RKO (cell line): ENCODE measurements at regions not wholly inside any gene's neighbourhood (a gene's known extent, or its start where the extent isn't known, plus 50 kb on each side); places are given as distances from the start of the nearest gene placed in this dataset.
"Not testable (repeated sequence)": the region's sequence is repeated elsewhere in the genome, so short reads cannot be mapped to it uniquely, and the experiment has no call there.

ENCODE experiments used
- DNase-seq: peaks from one replicate; pipeline ENCODE4 v3.0.0-alpha.2; 2016; ENCODE audit warnings: low spot score

GRCh38 chrX:36650622-36651021, 357.5 kb upstream of the FAM47C start:
- no peak for DNase-seq

- DNase-seq, result no peak
These were observed 324.7 kb upstream of the FAM47C start for GRCh38 chrX:36683507-36683906.

DNA sequence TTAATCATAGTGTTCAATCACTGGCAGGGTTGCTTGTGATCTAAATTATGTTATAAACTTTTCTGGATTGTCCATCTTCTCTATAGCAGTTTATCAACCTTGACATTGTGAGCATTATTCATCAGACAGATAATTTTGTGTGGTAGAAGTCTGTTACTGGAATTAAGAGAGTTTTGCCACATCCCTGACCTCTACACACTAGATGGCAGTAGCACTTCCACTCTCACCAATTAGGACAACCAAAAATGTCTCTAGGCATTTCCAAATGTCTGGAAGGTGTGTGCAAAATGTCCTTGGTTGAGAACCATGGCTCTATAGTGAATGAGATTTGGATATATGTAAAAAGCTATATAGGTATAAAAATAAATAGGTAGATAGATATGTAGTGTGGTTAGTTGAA, 324.1 kb upstream of the FAM47C start:
- DNase-seq, result peak; percentile 34

- DNase-seq, result no peak
These were observed 286.2 kb upstream of the FAM47C start for GRCh38 chrX:36721990-36722389.

DNA sequence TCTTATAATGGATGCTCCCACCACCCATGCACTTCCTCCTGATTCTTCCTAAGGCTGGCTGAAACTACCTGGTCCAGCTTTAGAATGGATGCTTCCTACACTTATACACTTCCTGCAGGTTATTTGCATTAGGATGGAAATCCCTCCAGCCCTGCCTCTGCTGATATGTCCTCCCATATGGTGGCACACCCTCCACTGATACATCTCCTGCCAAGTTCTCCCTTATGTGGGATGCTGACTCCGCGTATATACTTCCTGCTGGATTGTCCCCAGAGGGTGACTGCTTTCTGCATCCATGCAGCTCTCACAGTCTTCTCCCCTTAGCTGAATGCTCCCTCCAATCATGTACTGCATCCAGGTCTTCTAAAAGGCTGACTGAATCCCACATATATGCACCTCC, 254.6 kb upstream of the FAM47C start:
- DNase-seq, result no peak

DNA sequence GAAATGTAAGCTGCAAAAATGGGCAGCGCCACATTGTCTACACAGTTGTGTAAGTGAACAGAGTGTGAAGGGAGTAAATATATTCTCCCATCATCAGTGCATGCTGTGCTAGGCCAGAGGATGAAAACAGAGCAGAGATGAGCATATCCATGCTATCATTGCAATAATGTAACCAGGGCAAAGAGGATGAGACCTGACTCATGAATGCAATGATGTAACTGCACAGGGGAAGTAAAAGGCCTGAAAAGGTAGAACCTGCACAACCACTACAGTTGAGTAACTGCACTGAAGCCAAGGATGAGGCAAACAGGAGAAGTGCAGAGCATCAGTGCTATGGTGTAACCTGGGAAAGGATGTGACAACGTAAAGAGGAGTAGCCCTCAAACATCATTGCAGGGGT, 220.4 kb upstream of the FAM47C start:
- DNase-seq, result no peak

DNA sequence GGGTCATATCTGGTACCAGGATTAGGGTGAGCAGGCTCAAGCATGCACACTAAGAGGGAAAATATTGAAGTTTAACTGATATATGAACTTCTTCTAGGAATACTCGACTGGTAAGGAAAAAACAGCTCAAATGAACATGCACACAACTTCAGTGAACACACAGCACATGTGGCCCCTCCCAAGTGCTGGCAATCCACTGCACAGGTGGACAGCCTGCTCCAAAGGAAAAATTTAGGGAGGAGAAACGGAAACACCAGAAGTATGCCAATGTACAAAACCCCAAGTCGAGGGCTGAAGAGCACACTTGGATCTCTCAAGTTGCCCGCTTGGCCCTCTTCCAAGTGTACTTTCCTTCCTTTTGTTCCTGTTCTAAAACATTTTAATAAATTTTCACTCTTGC, 205.0 kb upstream of the FAM47C start:
- DNase-seq, result no peak

- no peak for DNase-seq
These were observed 204.1 kb upstream of the FAM47C start for GRCh38 chrX:36804066-36804465.

- no peak for DNase-seq
These were observed 163.3 kb upstream of the FAM47C start for GRCh38 chrX:36844857-36845256.

GRCh38 chrX:36847496-36847895, 160.7 kb upstream of the FAM47C start:
- DNase-seq, result no peak

DNA sequence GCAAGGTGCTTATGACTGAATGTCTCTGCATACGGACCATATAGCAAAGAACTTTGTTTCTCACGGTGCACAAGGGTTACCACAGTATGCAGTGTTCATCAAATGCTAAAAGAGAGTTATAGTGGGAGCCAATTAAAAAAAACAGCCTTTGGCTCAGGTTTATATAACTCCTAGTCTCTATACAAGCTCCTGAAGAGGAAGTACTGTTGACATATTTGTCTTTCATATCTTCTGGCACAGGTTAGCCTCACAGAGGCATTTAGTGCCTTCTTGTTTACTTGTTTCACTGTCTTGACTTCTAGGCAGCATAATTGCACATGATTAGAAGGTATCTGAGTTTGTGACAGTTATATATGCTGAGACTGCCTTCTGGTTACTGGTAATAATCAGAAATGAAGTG, 158.8 kb upstream of the FAM47C start:
- DNase-seq, result no peak

DNA sequence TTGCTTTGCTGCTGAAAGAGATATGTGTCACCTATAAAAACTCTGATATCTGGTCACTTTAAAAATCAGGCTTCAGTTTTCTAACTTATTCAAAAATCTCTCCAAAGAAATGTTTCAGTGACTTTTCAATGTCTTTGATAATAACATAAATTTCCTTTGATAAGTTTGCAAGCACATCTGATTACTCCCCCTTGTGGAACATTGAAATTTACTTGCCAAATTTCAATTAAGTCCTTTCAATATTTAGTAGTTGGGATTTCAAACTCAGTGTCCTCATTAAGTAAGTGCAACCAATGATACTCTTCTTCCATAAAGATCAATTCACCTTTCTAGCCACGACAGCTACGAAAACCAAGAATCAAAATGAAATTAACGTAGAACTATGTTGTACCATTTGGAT, 151.3 kb upstream of the FAM47C start:
- DNase-seq, result peak; percentile 33

DNA sequence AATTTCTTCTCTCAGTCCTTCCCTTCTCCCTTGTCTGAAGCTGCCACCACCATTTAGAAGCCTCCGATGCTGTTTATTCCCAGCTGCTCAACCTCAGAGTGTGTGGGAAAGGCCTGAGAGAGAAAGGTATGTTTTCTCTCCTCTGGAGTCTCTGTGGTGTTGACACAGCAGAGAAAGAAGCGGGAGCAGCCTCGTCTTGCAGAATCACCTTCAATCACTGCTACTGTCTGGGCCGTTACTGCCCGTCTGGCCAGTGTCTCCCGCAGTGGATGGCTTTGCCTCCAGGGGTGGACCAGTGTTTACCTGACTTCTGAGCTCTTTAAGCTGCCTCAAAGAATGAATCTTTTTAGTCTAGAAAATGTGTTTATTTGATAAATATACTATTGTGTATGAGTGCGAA, 148.9 kb upstream of the FAM47C start:
- no peak for DNase-seq

GRCh38 chrX:36861601-36862000, 146.6 kb upstream of the FAM47C start:
- DNase-seq, result no peak

DNA sequence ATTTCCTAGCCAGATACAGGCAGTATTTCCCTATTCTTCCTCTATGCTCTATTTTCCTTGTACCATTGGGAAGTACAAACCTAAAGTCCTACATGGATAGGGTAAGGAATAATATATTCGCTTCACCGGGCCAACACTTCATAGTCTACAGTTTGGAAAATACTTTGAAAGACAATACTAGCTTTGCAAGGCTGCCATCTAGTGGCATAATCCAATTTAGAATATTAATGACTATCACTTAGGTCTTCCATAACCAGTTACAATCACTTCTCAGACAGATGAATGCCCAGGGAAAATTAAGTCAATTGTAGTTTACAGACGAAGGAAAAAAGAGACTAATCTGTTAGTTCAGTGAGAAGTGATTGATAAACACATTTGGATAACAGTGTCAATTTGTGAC, 141.0 kb upstream of the FAM47C start:
- peak; percentile 52 for DNase-seq

DNA sequence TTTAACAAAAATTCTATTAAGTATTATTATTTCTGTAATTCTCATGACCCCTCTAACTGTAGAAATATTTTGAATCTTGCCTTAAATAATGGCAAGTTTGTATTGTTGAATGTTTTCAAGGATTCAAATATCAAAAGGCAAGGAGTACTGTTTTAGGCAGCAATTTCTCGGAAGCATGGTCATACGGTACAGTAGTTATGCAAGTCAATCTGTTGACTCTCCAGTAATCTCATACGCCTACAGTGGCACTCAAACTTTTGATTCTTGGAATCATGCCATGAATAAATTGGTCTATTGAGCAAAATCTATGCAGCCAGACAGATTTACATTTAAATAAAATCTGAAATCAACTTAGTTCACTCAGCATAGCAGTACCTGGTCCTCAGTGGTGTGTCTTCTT, 139.6 kb upstream of the FAM47C start:
- no peak for DNase-seq

DNA sequence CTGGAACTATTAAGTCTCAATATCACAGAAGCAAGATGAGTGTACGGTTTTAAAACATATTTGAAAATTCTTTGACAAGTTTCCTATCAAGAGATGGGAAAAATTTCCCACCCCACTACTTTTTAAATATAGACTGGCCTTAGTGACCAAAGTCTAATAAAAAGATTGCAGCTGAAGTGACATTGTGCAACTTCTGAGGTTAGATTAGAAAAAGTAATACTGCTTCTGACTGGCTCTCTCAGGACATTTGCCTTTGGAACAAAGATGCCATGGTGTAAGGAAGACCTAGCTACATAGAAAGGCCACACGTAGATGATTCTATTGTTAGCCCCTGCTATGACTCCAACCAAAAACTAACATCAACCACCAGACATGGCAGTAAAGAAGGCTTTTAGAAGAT, 138.7 kb upstream of the FAM47C start:
- no peak for DNase-seq

DNA sequence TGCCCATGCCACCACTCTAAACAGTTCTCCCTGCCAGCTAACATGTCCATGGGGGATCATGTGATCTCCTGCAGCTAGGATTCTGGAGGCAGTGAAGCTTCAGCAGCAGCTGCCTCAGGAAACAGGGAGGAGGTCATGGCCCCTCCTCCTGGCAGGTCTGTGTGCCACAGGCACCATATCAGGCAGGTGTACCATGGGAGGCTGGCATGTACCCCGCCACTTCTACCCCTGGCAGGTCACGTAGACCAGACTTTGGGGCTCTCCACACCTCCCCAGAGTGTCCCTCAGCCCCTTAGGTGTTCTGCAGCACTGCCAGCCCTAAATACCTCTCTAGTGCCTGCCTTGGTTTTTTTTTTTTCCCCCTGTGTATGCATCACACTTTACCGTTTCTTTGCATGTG, 110.5 kb upstream of the FAM47C start:
- no peak for DNase-seq

DNA sequence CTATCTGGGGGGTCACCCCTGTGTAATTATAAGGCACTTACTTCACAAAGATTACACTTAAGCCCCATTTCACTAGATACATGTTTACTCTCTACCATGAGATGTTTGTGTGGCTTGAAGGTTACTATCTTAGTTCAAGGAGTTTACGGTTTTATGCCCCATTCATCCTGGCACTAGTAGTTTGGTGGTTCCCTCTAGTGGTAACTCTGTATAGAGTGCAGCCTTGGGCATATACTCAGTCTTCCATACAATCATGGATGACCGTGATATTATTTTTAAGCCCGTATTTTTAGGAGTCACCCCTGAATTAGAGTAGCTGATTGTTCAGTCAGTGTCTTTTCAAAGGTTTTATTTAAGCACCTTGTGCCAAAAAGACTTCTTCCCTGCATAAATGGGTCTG, 109.9 kb upstream of the FAM47C start:
- DNase-seq, result peak; percentile 33

- DNase-seq, result not testable (repeated sequence)
These were observed 103.6 kb upstream of the FAM47C start for GRCh38 chrX:36904561-36904960.

DNA sequence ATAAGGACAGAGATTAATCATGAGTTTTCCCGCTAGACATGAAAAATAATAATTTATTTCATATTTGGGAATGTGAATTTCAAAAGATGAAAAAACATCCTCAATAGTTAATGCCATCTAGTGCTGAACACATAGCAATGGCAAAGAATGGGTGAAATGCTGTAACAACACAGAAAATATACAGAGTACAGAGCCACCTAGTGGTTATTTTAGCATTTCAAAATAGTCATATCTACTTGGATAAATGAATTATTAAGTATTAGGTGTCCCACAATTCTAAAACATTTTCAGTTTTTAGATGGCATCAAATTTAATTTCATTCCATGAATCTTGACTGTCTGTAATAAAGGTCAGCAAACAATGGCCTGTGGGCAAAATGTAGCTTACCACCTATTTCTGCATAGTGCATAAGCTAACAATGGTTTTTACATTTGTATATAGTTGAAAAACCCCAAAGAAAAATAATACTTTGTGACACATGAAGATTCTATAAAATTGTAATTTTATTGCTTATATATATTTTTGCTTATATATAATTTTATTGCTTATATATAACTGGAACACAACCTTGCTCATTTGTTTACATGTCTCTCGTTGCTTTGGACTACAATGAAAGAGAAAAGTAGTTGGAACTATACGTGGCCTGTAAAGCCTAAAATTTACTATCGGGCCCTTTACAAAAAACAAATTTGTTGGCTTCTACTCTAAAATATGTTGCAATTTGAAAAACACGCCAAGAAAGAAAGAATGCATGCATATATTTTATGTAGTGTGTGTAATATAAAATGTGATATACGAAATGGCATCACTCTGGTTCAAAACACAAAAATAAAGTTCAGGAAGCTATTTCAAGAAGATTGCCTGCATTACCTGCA, 99.1 kb upstream of the FAM47C start:
- DNase-seq, result peak; percentile 82

DNA sequence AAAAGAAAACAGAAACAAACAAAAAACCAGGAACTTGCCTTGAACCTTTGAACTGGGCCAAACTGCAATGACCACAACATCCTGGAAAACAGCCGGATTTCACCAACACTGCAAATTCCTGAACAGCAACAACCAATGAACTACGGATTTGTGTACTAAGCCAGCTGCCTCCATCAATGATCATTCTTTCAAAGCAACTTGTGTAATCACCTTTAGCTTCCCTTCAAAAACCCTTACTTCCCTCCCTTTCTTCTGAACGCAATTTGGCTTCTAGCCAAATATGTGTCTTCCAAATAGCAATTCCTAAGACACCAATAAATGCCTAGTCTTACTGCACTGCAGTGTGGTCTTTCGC, 98.5 kb upstream of the FAM47C start:
- DNase-seq, result no peak

DNA sequence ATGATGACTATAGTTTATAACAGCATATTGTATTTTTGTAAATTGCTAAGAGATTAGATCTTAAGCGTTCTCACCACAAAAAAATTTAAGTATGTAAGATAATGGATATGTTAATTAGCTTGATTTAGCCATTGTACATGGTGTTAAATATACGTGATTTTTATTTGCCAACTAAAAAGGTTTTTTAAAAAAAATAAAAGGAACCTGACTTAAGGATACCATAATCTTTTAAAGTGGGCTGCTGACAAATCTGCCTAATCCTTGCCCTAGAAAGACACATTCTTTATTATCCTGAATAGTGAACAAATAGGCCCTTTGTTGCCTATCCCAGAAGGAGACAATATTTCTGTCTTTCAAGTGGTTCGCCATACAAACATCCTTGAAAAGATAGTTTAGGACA, 94.6 kb upstream of the FAM47C start:
- DNase-seq, result no peak

DNA sequence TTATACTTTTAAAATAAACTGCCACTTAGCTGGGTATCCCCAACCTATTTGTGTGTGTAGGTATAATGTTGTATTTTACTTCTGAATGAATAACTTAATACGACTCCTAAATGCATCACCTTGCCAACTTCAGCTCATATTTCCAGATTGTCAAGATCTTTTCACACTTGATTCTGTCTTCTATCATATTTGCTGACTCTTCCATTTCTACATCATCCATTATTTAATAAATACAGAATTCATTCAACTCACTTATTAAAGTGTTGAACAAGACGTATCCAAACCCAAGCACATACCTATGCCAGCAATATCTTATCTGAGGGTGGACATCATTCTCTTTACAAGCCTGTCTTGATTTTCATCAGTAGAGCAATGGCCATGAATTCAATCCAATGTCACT, 91.2 kb upstream of the FAM47C start:
- DNase-seq, result no peak
